A673 (cell line): ENCODE measurements at regions not wholly inside any gene's neighbourhood (a gene's known extent, or its start where the extent isn't known, plus 50 kb on each side); places are given as distances from the start of the nearest gene placed in this dataset.

Experiments
- BruUV-seq: library from RNA; stranded (reverse); fragments of 400-500 nt; replicated peaks from 2 replicates; lab custom pipeline; 2021; lab: Mats Ljungman, UMichigan
- CTCF ChIA-PET: fragments of 300-600 bp; sonication (Branson Sonifier 250); formaldehyde crosslinking; loops from one replicate; lab custom pipeline; 2022; ENCODE audit warnings: antibody characterized with exemption; lab: Charles Lee
- POLR2A ChIA-PET: fragments of 300-600 bp; sonication (Branson Sonifier 250); formaldehyde crosslinking; loops from one replicate; lab custom pipeline; 2022; ENCODE audit warnings: antibody characterized with exemption; ENCODE audit not compliant: low non-redundant PET; lab: Charles Lee
- DNase-seq: peaks from one replicate; pipeline ENCODE4 v3.0.0-alpha.2; 2015; ENCODE audit warnings: low spot score
- H3K27ac ChIP-seq: fragments of 200-600 bp; sonication (generic); 2 replicates; pipeline ENCODE4 v1.5.1; 2016; ENCODE audit warnings: mixed run types, low read depth, mild to moderate bottlenecking, mixed read lengths, antibody characterized with exemption, low read length; ENCODE audit not compliant: poor library complexity, severe bottlenecking
- H3K27me3 ChIP-seq: fragments of 200-600 bp; sonication (generic); replicated peaks from 2 replicates; pipeline ENCODE4 v1.6.1; 2017; ENCODE audit warnings: mixed run types, low read depth, mild to moderate bottlenecking, mixed read lengths, antibody characterized with exemption, low read length; ENCODE audit not compliant: insufficient read depth, poor library complexity
- H3K36me3 ChIP-seq: fragments of 200-600 bp; sonication (generic); 2 replicates; pipeline ENCODE4 v1.6.1; 2016; ENCODE audit warnings: mixed run types, mild to moderate bottlenecking, mixed read lengths, antibody characterized with exemption, low read length; ENCODE audit not compliant: insufficient read depth, poor library complexity, severe bottlenecking
- H3K4me1 ChIP-seq: fragments of 200-600 bp; sonication (generic); 2 replicates; pipeline ENCODE4 v1.6.1; 2017; ENCODE audit warnings: mixed run types, mild to moderate bottlenecking, mixed read lengths, antibody characterized with exemption, low read length; ENCODE audit not compliant: insufficient read depth, poor library complexity, severe bottlenecking
- H3K4me3 ChIP-seq: fragments of 200-600 bp; sonication (generic); 2 replicates; pipeline ENCODE4 v1.5.1; 2016; ENCODE audit warnings: low read depth, mixed run types, mild to moderate bottlenecking, mixed read lengths, low read length; ENCODE audit not compliant: poor library complexity, severe bottlenecking
- H3K9me3 ChIP-seq: fragments of 200-600 bp; sonication (generic); 2 replicates; pipeline ENCODE4 v1.6.1; 2016; ENCODE audit warnings: mixed run types, low read depth, mild to moderate bottlenecking, mixed read lengths, antibody characterized with exemption, low read length; ENCODE audit not compliant: poor library complexity, severe bottlenecking
- CTCF ChIP-seq: fragments of 300-800, 200-600 bp; sonication (generic); conservative IDR thresholded peaks from 2 replicates; pipeline ENCODE4 v1.5.1; 2017; ENCODE audit warnings: low read depth, mild to moderate bottlenecking, antibody characterized with exemption, low read length, moderate library complexity, mixed read lengths
- EZH2 ChIP-seq: fragments of 200-600 bp; sonication (generic); IDR thresholded peaks from 2 replicates; pipeline ENCODE4 v1.6.1; 2017; ENCODE audit warnings: borderline replicate concordance, low read depth, mild to moderate bottlenecking, mixed read lengths, antibody characterized with exemption, low read length; ENCODE audit not compliant: poor library complexity, severe bottlenecking
- intact Hi-C: fragments of 100-400 bp; cut with micrococcal nuclease; formaldehyde crosslinking; loops from one replicate; pipeline ENCODE4 v1.10.0; 2022; ENCODE audit not compliant: unreplicated experiment

- H3K27ac ChIP-seq: no peak overlapping the region
- H3K4me3 ChIP-seq: no peak overlapping the region
- ChIA-PET CTCF (no interaction called here), POLR2A (no interaction called here)
- H3K4me1 ChIP-seq: no peaks in the 10 kb centered on the region
- H3K9me3 ChIP-seq: no peaks in the 10 kb centered on the region
- TF ChIP-seq EZH2 (no peak), CTCF (no peak)
- no peaks in the 10 kb centered on the region for H3K36me3 ChIP-seq
- DNase-seq: no peak
- no peaks in the 10 kb centered on the region for H3K27me3 ChIP-seq
- BruUV-seq: no TSS peak
- intact Hi-C loops: no loop called here
These were observed 365.2 kb downstream of the TUSC7 start for GRCh38 chr3:117074826-117075225.

GRCh38 chr3:117079997-117080396 is 370.4 kb downstream of the TUSC7 start:
- Histone ChIP-seq H3K27me3 (no peaks in the 10 kb centered on the region), H3K9me3 (no peaks in the 10 kb centered on the region), H3K4me1 (no peaks in the 10 kb centered on the region), H3K27ac (no peak overlapping the region), H3K36me3 (no peaks in the 10 kb centered on the region), H3K4me3 (no peak overlapping the region)
- TF ChIP-seq EZH2 (no peak), CTCF (no peak)
- POLR2A ChIA-PET: no interaction called here
- BruUV-seq: no TSS peak
- CTCF ChIA-PET: no interaction called here
- DNase-seq: no peak
- intact Hi-C loops: no loop called here

GRCh38 chr3:117080872-117081271 is 371.3 kb downstream of the TUSC7 start:
- no peak for TF ChIP-seq EZH2
- TF ChIP-seq CTCF: no peak
- Histone ChIP-seq H3K4me3 (no peak overlapping the region), H3K9me3 (no peaks in the 10 kb centered on the region), H3K27me3 (no peaks in the 10 kb centered on the region), H3K27ac (no peak overlapping the region), H3K36me3 (no peaks in the 10 kb centered on the region), H3K4me1 (no peaks in the 10 kb centered on the region)
- intact Hi-C loops: no loop called here
- POLR2A ChIA-PET: no interaction called here
- no peak for DNase-seq
- CTCF ChIA-PET: no interaction called here
- no TSS peak for BruUV-seq
